ENCODE measurements at regions not wholly inside any gene's neighbourhood (a gene's known extent, or its start where the extent isn't known, plus 50 kb on each side); places are given as distances from the start of the nearest gene placed in this dataset.

- ChIA-PET POLR2A (ENCODE audit: partially characterized antibody) (no interaction called here), CTCF (ENCODE audit: partially characterized antibody) (no interaction called here)
- no peak overlapping the region for H3K23ac ChIP-seq (ENCODE audit: insufficient read length)
- H3K18ac ChIP-seq (ENCODE audit: extremely low read depth, low read length) = no peak overlapping the region
- H3K4me3 ChIP-seq (ENCODE audit: extremely low read depth in 1 of 4, insufficient read depth in 2 of 4, low read depth in 3 of 4, low read length in 4 of 4) = no peak overlapping the region
- H3K56ac ChIP-seq (replicated peaks; ENCODE audit: insufficient read length, low read depth, low read length) = no peak overlapping the region
- no peak overlapping the region for H2AK5ac ChIP-seq (ENCODE audit: low read depth, low read length)
- no peak overlapping the region for H2BK5ac ChIP-seq (ENCODE audit: low read depth, low read length)
- H3K27me3 ChIP-seq (replicated peaks in 1 of 4; ENCODE audit: control insufficient read depth in 3 of 4, extremely low read depth in 1 of 4, insufficient read depth in 3 of 4, low read length in 3 of 4) = no peaks in the 10 kb centered on the region; a peak in 1 of 7 replicates
- no peak overlapping the region for H3K4me2 ChIP-seq (ENCODE audit: insufficient read depth in 1 of 2, low read depth in 2 of 2, low read length in 2 of 2)
- no peaks in the 10 kb centered on the region for H3K79me1 ChIP-seq (ENCODE audit: low read depth, low read length)
- no peak for TF ChIP-seq CTBP2 (IDR thresholded peaks at IDR 0.05; ENCODE audit: borderline replicate concordance, insufficient read depth, insufficient read length, low read length)
- no peak for TF ChIP-seq CEBPB (IDR thresholded peaks at IDR 0.05; ENCODE audit: low read depth, low read length)
- no peak for TF ChIP-seq POLR2AphosphoS5 (IDR thresholded peaks at IDR 0.05; ENCODE audit: low read depth, low read length)
- no peak for TF ChIP-seq KDM1A (IDR thresholded peaks at IDR 0.05; ENCODE audit: borderline replicate concordance, low read length)
- H2BK12ac ChIP-seq (ENCODE audit: low read depth, low read length) = no peak overlapping the region
- no peak overlapping the region for H4K91ac ChIP-seq (replicated peaks; ENCODE audit: insufficient read length, low read length)
- H3K9ac ChIP-seq (replicated peaks in 1 of 4; ENCODE audit: extremely low read depth in 1 of 4, low read depth in 3 of 4, low read length in 3 of 4) = no peak overlapping the region
- H4K20me1 ChIP-seq (replicated peaks in 1 of 2; ENCODE audit: control insufficient read depth in 1 of 2, insufficient read depth in 2 of 2, low read length in 2 of 2) = no peaks in the 10 kb centered on the region
- H3K9me3 ChIP-seq (ENCODE audit: insufficient read depth in 2 of 2, low read depth in 1 of 2, low read length in 1 of 2) = no peaks in the 10 kb centered on the region
- H2BK120ac ChIP-seq (replicated peaks; ENCODE audit: low read depth, low read length) = no peak overlapping the region
- no peak overlapping the region for H2BK15ac ChIP-seq (ENCODE audit: low read length)
- H4K8ac ChIP-seq (ENCODE audit: extremely low read depth, insufficient read depth, low read length) = no peak overlapping the region; the same call in 1 of the 2 replicates
- no peaks in the 10 kb centered on the region for H3K79me2 ChIP-seq (ENCODE audit: control insufficient read depth in 1 of 2, insufficient read depth in 2 of 2, low read length in 2 of 2)
- H3K23me2 ChIP-seq (ENCODE audit: low read depth, low read length) = no peaks in the 10 kb centered on the region
- FAIRE-seq (no peak), DNase-seq (ENCODE audit: low read depth in 1 of 2, low spot score in 2 of 2) (peak in 1 of 2 experiments; percentile 22)
- H2AFZ ChIP-seq (ENCODE audit: low read length) = no peak overlapping the region
- H3K27ac ChIP-seq (ENCODE audit: low read depth, low read length) = no peak overlapping the region
- H3K14ac ChIP-seq (ENCODE audit: insufficient read length) = no peak overlapping the region
- H3K36me3 ChIP-seq (ENCODE audit: control insufficient read depth in 2 of 4, insufficient read depth in 4 of 4, low read length in 3 of 4) = no peaks in the 10 kb centered on the region
- H4K5ac ChIP-seq (ENCODE audit: insufficient read length, low read depth, low read length) = no peak overlapping the region
- no peak overlapping the region for H2BK20ac ChIP-seq (ENCODE audit: low read length)
- 89% methylated on average over 12 of the region's 12 CpGs; no CpG with 5 or more reads in 1 of the 2 experiments for WGBS, 2 experiments (ENCODE audit: extremely low coverage in 1 of 2, insufficient coverage in 1 of 2, insufficient read length in 1 of 2, insufficient replicate concordance in 2 of 2, low coverage in 1 of 2, low lambda C conversion rate in 2 of 2, missing lambda C conversion rate in 1 of 2)
- no peak overlapping the region for H3K4ac ChIP-seq (replicated peaks; ENCODE audit: insufficient read length, low read depth, low read length)
- peaks cover 0 to 3% (median 1%) of the 10 kb centered on the region in 4 experiments; a peak in 4 of 7 replicates for H3K4me1 ChIP-seq (replicated peaks in 1 of 4; ENCODE audit: control insufficient read depth in 3 of 4, insufficient read depth in 4 of 4, low read length in 3 of 4)
These were observed 87.9 kb upstream of the ZNF507 start for GRCh38 chr19:32257326-32258073.
